Sigmoid colon (tissue), 6 donors: ENCODE measurements at regions not wholly inside any gene's neighbourhood (a gene's known extent, or its start where the extent isn't known, plus 50 kb on each side); places are given as distances from the start of the nearest gene placed in this dataset.

ENCODE experiments used
- DNase-seq: peaks from one replicate; pipeline ENCODE4 v3.0.0-alpha.2; 2019
- H3K27ac ChIP-seq, 4 donors: fragments of 200-600 bp; sonication (generic); one replicate each; pipeline ENCODE4 v1.5.1; 2016 to 2019; ENCODE audit warnings: mild to moderate bottlenecking in 1 of 4
- H3K27me3 ChIP-seq, 3 donors: fragments of 200-600 bp; sonication (generic); one replicate each; pipeline ENCODE4 v1.5.1; 2019; ENCODE audit warnings: mild to moderate bottlenecking in 1 of 3
- H3K36me3 ChIP-seq, 4 donors: fragments of 200-600 bp; sonication (generic); one replicate each; pipeline ENCODE4 v1.5.1; 2016 to 2019
- H3K4me1 ChIP-seq, 4 donors: fragments of 200-600 bp; sonication (generic); one replicate each; pipeline ENCODE4 v1.5.1; 2017 to 2019
- H3K4me3 ChIP-seq, 4 donors: fragments of 200-600 bp; sonication (generic); one replicate each; pipeline ENCODE4 v1.5.1; 2017 to 2019; ENCODE audit warnings: mild to moderate bottlenecking in 2 of 4, moderate library complexity in 1 of 4
- H3K9me3 ChIP-seq, 4 donors: fragments of 200-600 bp in 3 of 4; sonication (generic) in 3 of 4; one replicate each; pipeline versions ENCODE4 v1.5.1 to v1.6.1; 2013 to 2019
- EP300 ChIP-seq, 4 donors: sonication (generic); formaldehyde crosslinking; IDR thresholded peaks; one replicate each; pipeline ENCODE4 v1.6.1; 2017; ENCODE audit warnings: antibody characterized with exemption in 4 of 4
- POLR2A ChIP-seq, 2 donors: fragments of 450-650 bp; IDR thresholded peaks; one replicate each; pipeline ENCODE4 v1.6.1; 2016; ENCODE audit warnings: antibody characterized with exemption in 2 of 2, mild to moderate bottlenecking in 2 of 2, moderate library complexity in 2 of 2
- POLR2AphosphoS5 ChIP-seq, 4 donors: sonication (generic); formaldehyde crosslinking; IDR thresholded peaks; one replicate each; pipeline ENCODE4 v1.6.1; 2017; ENCODE audit warnings: antibody characterized with exemption in 4 of 4
- WGBS, 2 donors: extraction: QIAGEN DNeasy Blood & Tissue Kit; methylation state at CpG; one replicate each; pipeline ENCODE4 v1.1.7; 2013; 5-methylcytosine and 5-hydroxymethylcytosine counted together
- intact Hi-C: fragments of 100-400 bp; cut with DNase I; formaldehyde crosslinking; loops from one replicate; pipeline ENCODE4 v1.15.1; 2023
- TF ChIP-seq, protein P1 (sequence below), 4 experiments: fragments of 450-650 bp in 3 of 4; fragments of 200-600 bp in 1 of 4; IDR thresholded peaks; one replicate each; pipeline ENCODE4 v1.5.1; 2016 to 2019; ENCODE audit warnings: antibody characterized with exemption in 4 of 4, mild to moderate bottlenecking in 3 of 4, moderate library complexity in 2 of 4
- donor health status: healthy with polysubstance abuse.
- donor health status: healthy.

DNA sequence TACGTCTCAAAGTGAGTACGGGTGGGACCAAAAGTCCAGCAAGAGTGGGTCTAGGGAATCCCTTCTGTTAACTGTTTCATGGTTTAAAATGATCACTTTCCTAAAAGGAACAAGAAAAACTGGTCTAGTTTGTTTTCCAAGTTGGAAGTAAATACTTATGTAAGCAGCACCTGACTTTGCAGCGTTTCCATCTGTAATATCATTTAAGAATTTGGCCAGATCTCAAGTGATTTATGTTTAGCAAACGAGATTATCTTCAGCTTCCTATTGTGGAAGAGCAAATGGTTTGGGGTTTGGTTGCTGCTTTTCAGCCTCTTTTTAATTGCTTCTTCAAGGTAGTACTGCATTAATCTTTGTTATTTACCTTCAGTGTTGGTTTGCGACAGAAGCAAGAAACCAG, 50.4 kb downstream of the FHIP1A start:
- intact Hi-C loops: no loop called here
- Histone ChIP-seq H3K4me3 (no peak overlapping the region), H3K36me3 (no peaks in the 10 kb centered on the region), H3K9me3 (no peaks in the 10 kb centered on the region), H3K4me1 (no peaks in the 10 kb centered on the region), H3K27ac (no peak overlapping the region), H3K27me3 (no peaks in the 10 kb centered on the region)
- 13 to 49% methylated on average over 5 of the region's 5 CpGs for WGBS, 2 donors
- DNase-seq: no peak
- TF ChIP-seq POLR2A (IDR thresholded peaks at IDR 0.05) (no peak), EP300 (IDR thresholded peaks at IDR 0.05) (no peak), POLR2AphosphoS5 (IDR thresholded peaks at IDR 0.05) (no peak)
- TF ChIP-seq, protein P1, sequence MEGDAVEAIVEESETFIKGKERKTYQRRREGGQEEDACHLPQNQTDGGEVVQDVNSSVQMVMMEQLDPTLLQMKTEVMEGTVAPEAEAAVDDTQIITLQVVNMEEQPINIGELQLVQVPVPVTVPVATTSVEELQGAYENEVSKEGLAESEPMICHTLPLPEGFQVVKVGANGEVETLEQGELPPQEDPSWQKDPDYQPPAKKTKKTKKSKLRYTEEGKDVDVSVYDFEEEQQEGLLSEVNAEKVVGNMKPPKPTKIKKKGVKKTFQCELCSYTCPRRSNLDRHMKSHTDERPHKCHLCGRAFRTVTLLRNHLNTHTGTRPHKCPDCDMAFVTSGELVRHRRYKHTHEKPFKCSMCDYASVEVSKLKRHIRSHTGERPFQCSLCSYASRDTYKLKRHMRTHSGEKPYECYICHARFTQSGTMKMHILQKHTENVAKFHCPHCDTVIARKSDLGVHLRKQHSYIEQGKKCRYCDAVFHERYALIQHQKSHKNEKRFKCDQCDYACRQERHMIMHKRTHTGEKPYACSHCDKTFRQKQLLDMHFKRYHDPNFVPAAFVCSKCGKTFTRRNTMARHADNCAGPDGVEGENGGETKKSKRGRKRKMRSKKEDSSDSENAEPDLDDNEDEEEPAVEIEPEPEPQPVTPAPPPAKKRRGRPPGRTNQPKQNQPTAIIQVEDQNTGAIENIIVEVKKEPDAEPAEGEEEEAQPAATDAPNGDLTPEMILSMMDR (IDR thresholded peaks at IDR 0.05): no peak

DNA sequence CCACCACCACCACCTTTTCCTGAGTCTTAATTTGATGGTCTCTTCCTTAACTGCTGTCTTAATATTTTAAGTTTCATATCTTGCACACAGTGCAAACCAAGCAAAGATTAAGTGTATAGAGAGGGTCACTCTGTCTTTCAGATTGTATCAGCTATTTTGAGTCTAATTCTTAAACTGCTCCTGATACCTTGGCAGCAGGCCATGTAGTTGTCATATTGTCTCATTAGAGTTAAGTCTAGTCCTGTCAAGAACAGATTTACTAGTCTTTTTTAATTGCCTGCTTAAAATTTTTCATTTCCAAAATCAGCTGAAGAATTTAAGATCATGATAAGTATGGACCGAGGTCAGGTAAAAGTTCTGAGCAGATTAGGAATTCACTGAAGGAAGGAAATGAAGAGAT, 51.5 kb downstream of the FHIP1A start:
- no peak for TF ChIP-seq POLR2A (IDR thresholded peaks at IDR 0.05)
- TF ChIP-seq EP300 (IDR thresholded peaks at IDR 0.05): no peak
- TF ChIP-seq, protein P1 (IDR thresholded peaks at IDR 0.05): no peak
- no peak for TF ChIP-seq POLR2AphosphoS5 (IDR thresholded peaks at IDR 0.05)
- H3K4me3 ChIP-seq: no peak overlapping the region
- DNase-seq: no peak
- no peak overlapping the region for H3K27ac ChIP-seq
- H3K36me3 ChIP-seq: no peaks in the 10 kb centered on the region
- H3K9me3 ChIP-seq: no peaks in the 10 kb centered on the region
- H3K4me1 ChIP-seq: no peaks in the 10 kb centered on the region
- intact Hi-C loops: no loop called here
- WGBS, 2 donors: 78 to 86% methylated on average over 1 of the region's 1 CpG
- H3K27me3 ChIP-seq: no peaks in the 10 kb centered on the region

DNA sequence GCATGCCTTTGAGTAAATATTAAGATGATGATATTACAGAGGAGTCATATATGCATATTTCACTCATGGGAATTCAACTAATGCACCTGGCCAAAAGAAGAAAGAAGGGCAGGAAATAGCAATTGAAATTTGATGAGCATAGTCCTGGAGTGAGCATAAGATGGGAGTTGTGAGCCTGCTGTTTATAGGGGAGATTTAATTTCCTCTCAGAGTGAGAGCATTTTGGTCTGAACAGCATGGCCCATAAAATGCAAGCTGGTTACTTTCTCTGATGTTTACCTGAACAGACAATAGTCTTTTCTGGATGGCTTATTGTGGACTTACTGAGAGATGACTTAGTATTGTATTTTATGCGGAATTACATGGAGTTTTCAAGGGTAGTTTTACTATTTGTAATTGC, 53.6 kb downstream of the FHIP1A start:
- Histone ChIP-seq H3K27me3 (no peaks in the 10 kb centered on the region), H3K9me3 (no peaks in the 10 kb centered on the region), H3K4me1 (no peaks in the 10 kb centered on the region), H3K4me3 (no peak overlapping the region), H3K36me3 (no peaks in the 10 kb centered on the region), H3K27ac (no peak overlapping the region)
- 83 to 91% methylated on average over 1 of the region's 1 CpG for WGBS, 2 donors
- intact Hi-C loops: no loop called here
- TF ChIP-seq POLR2A (IDR thresholded peaks at IDR 0.05): no peak
- TF ChIP-seq, protein P1 (IDR thresholded peaks at IDR 0.05): no peak
- TF ChIP-seq POLR2AphosphoS5 (IDR thresholded peaks at IDR 0.05): no peak
- TF ChIP-seq EP300 (IDR thresholded peaks at IDR 0.05): no peak
- no peak for DNase-seq

DNA sequence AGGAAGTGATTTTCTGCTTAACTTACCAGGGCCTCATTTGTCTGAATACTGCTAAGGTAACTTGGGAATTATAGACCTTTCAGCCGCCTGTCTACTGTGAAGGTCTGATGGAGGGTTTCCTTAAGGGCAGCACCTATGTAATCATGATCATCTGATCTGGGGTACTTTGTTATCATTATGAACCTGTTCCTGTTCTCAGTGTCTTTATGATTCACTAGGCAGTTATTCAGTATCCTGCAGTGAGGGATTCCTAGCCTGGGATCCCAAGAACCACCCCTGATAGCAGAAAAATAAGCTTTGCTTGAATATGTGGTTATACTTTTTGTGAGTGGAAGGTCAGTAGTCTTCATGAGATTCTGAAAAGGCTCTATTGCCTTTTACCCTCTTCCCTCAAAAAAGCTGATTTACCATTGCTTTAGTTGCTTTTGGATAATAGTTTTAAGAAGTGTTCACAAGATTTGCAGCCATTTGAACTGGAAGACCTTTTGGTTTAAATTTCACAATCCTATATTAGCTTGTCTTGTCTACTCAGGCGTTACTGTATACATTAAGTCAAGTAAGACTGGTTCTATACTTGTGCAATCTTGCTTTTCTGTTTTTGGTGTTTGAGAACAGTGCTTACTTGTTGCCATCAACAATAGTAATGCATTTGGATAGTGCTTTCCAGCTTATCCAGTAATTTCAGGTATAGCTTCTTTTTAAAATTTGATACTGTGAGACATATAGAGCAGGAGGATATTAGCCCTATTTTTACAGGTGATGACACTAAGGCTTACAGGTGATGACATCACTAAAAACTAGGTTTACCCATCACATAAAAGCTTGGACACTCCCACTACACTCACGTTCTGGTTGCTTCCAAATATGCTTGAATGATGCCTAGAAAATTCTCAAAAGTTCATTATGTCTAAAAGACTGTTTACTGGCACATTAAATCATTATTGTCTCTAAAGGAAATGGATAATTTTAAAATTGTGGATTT, 60.0 kb downstream of the FHIP1A start:
- Histone ChIP-seq H3K4me1 (no peaks in the 10 kb centered on the region), H3K27me3 (no peaks in the 10 kb centered on the region), H3K36me3 (no peaks in the 10 kb centered on the region), H3K9me3 (no peaks in the 10 kb centered on the region), H3K4me3 (no peak overlapping the region), H3K27ac (no peak overlapping the region)
- no peak for TF ChIP-seq POLR2AphosphoS5 (IDR thresholded peaks at IDR 0.05)
- TF ChIP-seq, protein P1 (IDR thresholded peaks at IDR 0.05): no peak
- no peak for TF ChIP-seq EP300 (IDR thresholded peaks at IDR 0.05)
- no peak for TF ChIP-seq POLR2A (IDR thresholded peaks at IDR 0.05)
- DNase-seq: no peak
- intact Hi-C loops: no loop called here
- WGBS, 2 donors: 72 to 75% methylated on average over 3 of the region's 3 CpGs
